ENCODE measurements at regions not wholly inside any gene's neighbourhood (a gene's known extent, or its start where the extent isn't known, plus 50 kb on each side); places are given as distances from the start of the nearest gene placed in this dataset.

DNA sequence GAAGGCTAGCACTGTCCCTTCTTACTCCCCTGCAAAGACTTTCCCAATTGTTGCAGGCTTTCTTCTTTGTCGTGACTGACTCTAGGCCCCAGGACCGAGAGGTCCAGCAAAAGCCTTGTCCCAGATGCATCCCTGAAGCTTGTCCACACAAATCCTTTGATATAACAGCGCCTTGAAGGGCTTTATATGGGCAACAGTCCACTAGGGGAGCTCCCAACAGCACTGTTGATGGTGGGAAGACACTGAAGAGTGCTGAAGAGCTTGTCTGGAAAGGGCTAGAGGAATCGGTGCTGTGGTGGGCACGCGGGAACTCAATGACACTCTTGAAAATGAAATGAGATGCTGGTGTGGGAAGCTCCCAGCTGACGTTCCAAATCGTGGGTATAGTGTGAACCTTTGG is 316.1 kb upstream of the CDH4 start:
- H3K9me3 ChIP-seq (replicated peaks; ENCODE audit: low read length) = no peaks in the 10 kb centered on the region

DNA sequence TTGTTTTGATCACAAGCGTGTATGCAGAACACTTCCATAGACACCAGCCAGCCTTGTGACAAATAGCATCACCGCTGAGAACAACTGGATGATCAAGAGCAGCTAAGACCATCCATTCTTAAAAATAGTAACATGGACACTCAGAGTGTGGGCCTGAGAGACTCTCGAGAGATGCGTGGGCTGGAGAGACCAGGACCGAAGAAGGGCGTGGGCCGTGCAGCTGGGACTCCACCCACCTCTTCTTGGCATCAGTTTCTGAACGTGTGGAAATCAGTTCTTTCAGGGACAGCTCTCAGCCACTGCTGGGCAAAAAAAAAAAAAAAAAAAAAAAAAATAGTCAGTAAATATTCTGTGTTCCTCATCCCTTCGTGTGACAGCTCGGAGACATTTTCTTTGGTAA is 314.5 kb upstream of the CDH4 start:
- H3K4me2 ChIP-seq (ENCODE audit: low read length) = no peak overlapping the region
- no peaks in the 10 kb centered on the region for H3K9me3 ChIP-seq (replicated peaks; ENCODE audit: low read length)
- H3K4me3 ChIP-seq (ENCODE audit: low read length) = no peak overlapping the region
- H3K4me1 ChIP-seq (ENCODE audit: control insufficient read depth, insufficient read depth, low read length) = no peaks in the 10 kb centered on the region
- H3K27me3 ChIP-seq (ENCODE audit: control insufficient read depth, insufficient read depth, low read length) = peaks cover 72% of the 10 kb centered on the region
- H3K36me3 ChIP-seq (ENCODE audit: insufficient read depth, low read length) = no peaks in the 10 kb centered on the region
- H3K9ac ChIP-seq (ENCODE audit: low read depth, low read length) = no peak overlapping the region

More for the DNA sequence above, 316.1 kb upstream of the CDH4 start:
- Histone ChIP-seq H3K9ac (ENCODE audit: low read depth, low read length) (no peak overlapping the region), H3K4me2 (ENCODE audit: low read length) (no peak overlapping the region), H3K36me3 (ENCODE audit: insufficient read depth, low read length) (no peaks in the 10 kb centered on the region), H3K4me3 (ENCODE audit: low read length) (no peak overlapping the region), H3K4me1 (ENCODE audit: control insufficient read depth, insufficient read depth, low read length) (no peaks in the 10 kb centered on the region), H3K27me3 (ENCODE audit: control insufficient read depth, insufficient read depth, low read length) (peaks cover 79% of the 10 kb centered on the region)

DNA sequence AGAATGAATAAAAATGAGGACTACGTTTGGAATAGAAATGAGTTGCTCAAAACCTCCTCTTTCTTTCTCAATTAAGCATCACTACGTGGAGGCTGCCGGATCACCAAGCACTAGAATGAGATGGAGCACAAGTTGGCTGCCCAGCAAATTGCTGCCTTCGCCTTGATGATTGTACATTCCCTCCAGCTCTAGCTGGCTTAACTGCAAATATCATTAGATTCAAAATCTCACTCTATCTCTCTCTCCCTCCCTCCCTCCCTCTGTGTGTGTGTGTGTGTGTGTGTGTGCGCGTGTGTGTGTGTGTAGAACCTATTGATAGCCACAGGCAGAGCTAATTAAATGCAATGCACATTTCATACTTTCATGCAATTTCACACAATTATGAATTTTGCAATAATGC is 310.7 kb upstream of the CDH4 start:
- Histone ChIP-seq H3K9ac (ENCODE audit: low read depth, low read length) (no peak overlapping the region), H3K9me3 (replicated peaks; ENCODE audit: low read length) (no peaks in the 10 kb centered on the region), H3K4me3 (ENCODE audit: low read length) (no peak overlapping the region)

DNA sequence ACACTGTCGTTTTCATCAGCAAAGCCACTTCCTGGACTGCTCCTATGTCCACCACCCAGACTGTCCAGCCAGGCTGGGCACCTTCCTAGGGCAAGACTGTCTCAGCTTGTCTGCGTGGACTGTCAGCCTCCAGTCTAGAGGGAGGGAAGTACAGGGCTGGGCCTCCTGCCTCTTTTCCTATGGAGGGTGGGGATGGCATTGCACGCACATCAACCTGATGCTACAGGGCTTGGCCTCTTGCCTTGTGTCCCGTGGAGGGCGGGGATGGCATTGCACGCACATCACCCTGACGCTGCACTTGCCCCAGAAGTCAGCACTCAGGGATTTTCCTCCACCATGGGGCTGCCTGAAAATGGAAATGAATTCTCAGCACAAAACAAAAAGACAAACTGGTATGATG is 304.2 kb upstream of the CDH4 start:
- peaks cover 45% of the 10 kb centered on the region for H3K27me3 ChIP-seq (ENCODE audit: control insufficient read depth, insufficient read depth, low read length)
- no peaks in the 10 kb centered on the region for H3K9me3 ChIP-seq (replicated peaks; ENCODE audit: low read length)
- H3K4me1 ChIP-seq (ENCODE audit: control insufficient read depth, insufficient read depth, low read length) = no peaks in the 10 kb centered on the region
- H3K4me2 ChIP-seq (ENCODE audit: low read length) = no peak overlapping the region
- H3K4me3 ChIP-seq (ENCODE audit: low read length) = no peak overlapping the region
- no peak overlapping the region for H3K9ac ChIP-seq (ENCODE audit: low read depth, low read length)
- no peaks in the 10 kb centered on the region for H3K36me3 ChIP-seq (ENCODE audit: insufficient read depth, low read length)

More for the DNA sequence above, 310.7 kb upstream of the CDH4 start:
- no peak overlapping the region for H3K4me2 ChIP-seq (ENCODE audit: low read length)
- no peaks in the 10 kb centered on the region for H3K36me3 ChIP-seq (ENCODE audit: insufficient read depth, low read length)
- H3K27me3 ChIP-seq (ENCODE audit: control insufficient read depth, insufficient read depth, low read length) = peaks cover 61% of the 10 kb centered on the region
- H3K4me1 ChIP-seq (ENCODE audit: control insufficient read depth, insufficient read depth, low read length) = no peaks in the 10 kb centered on the region

DNA sequence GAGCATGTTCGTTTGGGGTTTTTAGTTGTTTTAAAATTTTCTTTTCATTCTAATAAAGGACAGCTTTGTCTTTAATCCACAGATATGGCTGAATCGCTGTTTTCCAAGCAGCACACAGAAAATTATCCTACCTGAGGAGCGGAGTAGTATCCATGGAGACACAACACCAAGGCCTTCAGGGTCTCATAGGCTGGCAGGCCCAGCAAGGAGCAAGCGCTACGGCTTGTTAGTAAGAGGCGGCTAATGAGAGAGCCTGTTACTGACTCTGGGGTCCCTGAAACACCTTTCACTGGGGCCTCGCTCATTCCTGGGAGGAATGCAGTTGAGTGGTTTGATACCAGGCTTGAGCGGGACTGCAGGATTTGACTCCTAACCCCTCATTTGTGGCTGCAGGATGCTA is 303.8 kb upstream of the CDH4 start:
- Histone ChIP-seq H3K4me3 (ENCODE audit: low read length) (no peak overlapping the region), H3K36me3 (ENCODE audit: insufficient read depth, low read length) (no peaks in the 10 kb centered on the region), H3K9ac (ENCODE audit: low read depth, low read length) (no peak overlapping the region), H3K27me3 (ENCODE audit: control insufficient read depth, insufficient read depth, low read length) (peaks cover 47% of the 10 kb centered on the region), H3K4me1 (ENCODE audit: control insufficient read depth, insufficient read depth, low read length) (no peaks in the 10 kb centered on the region), H3K9me3 (replicated peaks; ENCODE audit: low read length) (no peaks in the 10 kb centered on the region), H3K4me2 (ENCODE audit: low read length) (no peak overlapping the region)

DNA sequence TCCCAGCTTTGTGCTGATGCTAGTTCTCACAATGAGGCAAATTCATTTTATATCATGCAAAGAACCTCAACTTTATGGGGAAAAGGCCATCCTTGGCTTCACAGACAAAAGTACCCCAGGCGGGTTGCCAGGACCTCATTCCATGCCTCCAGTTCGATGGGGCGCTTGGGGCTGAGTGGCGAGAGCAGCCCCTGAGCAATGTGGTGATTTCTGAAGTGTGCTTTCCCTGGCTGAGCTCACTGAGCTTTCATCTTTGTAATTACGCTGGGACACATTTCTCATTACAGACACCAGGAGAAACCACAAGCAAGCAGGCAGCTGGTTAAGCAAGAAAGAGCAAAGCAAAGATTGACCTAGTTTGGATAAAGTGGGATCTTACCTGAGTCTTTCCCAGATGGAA is 301.5 kb upstream of the CDH4 start:
- peaks cover 53% of the 10 kb centered on the region for H3K27me3 ChIP-seq (ENCODE audit: control insufficient read depth, insufficient read depth, low read length)
- no peaks in the 10 kb centered on the region for H3K9me3 ChIP-seq (replicated peaks; ENCODE audit: low read length)
- no peaks in the 10 kb centered on the region for H3K36me3 ChIP-seq (ENCODE audit: insufficient read depth, low read length)
- no peak overlapping the region for H3K4me3 ChIP-seq (ENCODE audit: low read length)
- no peak overlapping the region for H3K9ac ChIP-seq (ENCODE audit: low read depth, low read length)
- H3K4me2 ChIP-seq (ENCODE audit: low read length) = no peak overlapping the region
- no peaks in the 10 kb centered on the region for H3K4me1 ChIP-seq (ENCODE audit: control insufficient read depth, insufficient read depth, low read length)

DNA sequence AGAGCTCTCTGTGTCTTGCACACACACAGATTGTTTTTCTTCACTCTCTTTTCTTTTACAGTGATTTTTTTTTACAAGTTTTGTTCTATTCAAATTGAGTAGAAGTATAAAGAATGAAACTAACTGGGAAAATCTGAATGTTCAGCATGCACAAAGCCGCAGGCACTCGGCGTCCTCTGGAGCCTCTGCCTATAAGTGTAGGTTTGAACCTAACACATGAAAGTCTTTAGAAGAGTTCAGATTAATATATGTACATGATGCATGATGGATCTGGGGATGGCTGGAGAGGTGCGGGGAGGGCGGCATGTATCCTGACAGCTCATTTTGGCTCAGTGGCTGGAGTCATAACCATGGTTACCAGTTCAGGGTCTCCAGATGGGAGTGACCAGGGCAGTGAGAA is 301.1 kb upstream of the CDH4 start:
- H3K4me3 ChIP-seq (ENCODE audit: low read length) = no peak overlapping the region
- H3K36me3 ChIP-seq (ENCODE audit: insufficient read depth, low read length) = no peaks in the 10 kb centered on the region
- H3K9me3 ChIP-seq (replicated peaks; ENCODE audit: low read length) = no peaks in the 10 kb centered on the region
- H3K27me3 ChIP-seq (ENCODE audit: control insufficient read depth, insufficient read depth, low read length) = peaks cover 52% of the 10 kb centered on the region
- no peak overlapping the region for H3K4me2 ChIP-seq (ENCODE audit: low read length)
- H3K9ac ChIP-seq (ENCODE audit: low read depth, low read length) = no peak overlapping the region
- H3K4me1 ChIP-seq (ENCODE audit: control insufficient read depth, insufficient read depth, low read length) = no peaks in the 10 kb centered on the region

DNA sequence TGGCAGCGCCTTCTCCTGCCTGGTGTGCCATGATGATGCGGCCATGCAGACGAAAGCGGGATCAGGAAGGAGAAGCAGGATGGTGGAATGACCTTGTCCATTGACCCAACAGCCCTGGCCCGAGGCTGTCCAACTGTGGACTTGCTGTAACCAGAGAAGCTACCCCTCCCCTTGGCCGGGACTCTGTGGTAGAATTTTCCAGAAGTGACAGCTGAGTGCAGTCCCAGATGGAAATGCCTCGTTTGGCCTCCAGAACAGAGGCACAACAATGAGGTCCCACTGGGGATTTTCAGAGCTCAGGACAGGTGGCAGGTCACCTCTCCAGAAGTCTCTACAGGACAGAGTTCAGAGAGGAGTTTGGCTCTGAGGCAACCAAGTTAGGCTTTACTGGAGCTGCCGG is 299.2 kb upstream of the CDH4 start:
- Histone ChIP-seq H3K36me3 (ENCODE audit: insufficient read depth, low read length) (no peaks in the 10 kb centered on the region), H3K4me3 (ENCODE audit: low read length) (no peak overlapping the region), H3K4me1 (ENCODE audit: control insufficient read depth, insufficient read depth, low read length) (no peaks in the 10 kb centered on the region), H3K9me3 (replicated peaks; ENCODE audit: low read length) (no peaks in the 10 kb centered on the region), H3K27me3 (ENCODE audit: control insufficient read depth, insufficient read depth, low read length) (peaks cover 52% of the 10 kb centered on the region), H3K9ac (ENCODE audit: low read depth, low read length) (no peak overlapping the region), H3K4me2 (ENCODE audit: low read length) (no peak overlapping the region)

DNA sequence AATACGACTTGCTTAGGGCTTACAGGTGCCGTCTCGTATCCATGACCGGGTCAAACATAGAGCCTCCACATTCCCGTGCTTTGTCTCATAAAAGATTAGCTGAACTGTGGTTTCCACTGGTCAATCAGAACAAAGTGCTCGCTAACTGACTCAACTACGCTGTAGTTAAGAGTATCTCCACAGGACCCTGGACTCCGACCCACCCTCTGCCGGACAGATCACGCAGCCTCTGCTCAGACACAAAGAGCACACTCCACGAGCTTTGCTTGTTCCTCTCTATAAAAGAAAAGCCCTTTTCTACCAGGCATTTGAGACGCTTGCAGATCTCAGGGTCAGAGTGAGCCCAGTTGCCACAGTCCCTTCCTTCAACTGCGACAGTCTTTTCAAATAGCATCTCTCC is 298.7 kb upstream of the CDH4 start:
- Histone ChIP-seq H3K27me3 (ENCODE audit: control insufficient read depth, insufficient read depth, low read length) (peaks cover 52% of the 10 kb centered on the region), H3K36me3 (ENCODE audit: insufficient read depth, low read length) (no peaks in the 10 kb centered on the region), H3K9me3 (replicated peaks; ENCODE audit: low read length) (no peaks in the 10 kb centered on the region), H3K4me3 (ENCODE audit: low read length) (no peak overlapping the region), H3K9ac (ENCODE audit: low read depth, low read length) (no peak overlapping the region), H3K4me2 (ENCODE audit: low read length) (no peak overlapping the region), H3K4me1 (ENCODE audit: control insufficient read depth, insufficient read depth, low read length) (no peaks in the 10 kb centered on the region)

DNA sequence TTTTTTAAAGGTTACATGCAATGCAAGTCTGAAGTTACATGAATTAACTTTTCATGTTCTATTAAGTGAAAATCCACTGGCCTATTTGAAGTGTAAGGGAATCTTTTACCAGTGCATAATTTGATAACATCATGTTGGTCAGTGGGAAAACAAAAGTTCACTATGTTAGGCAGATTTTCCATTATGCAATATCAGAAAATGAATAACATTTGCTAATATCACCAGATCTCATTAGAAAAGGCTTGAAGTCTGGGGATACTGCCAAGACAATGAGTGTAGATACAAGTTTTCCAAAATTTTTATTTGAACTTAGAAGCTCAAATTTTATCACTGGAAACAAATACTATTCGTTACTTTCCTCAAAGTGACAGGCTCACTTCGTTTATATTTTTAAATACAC is 296.4 kb upstream of the CDH4 start:
- peaks cover 52% of the 10 kb centered on the region for H3K27me3 ChIP-seq (ENCODE audit: control insufficient read depth, insufficient read depth, low read length)
- H3K4me2 ChIP-seq (ENCODE audit: low read length) = no peak overlapping the region
- no peaks in the 10 kb centered on the region for H3K4me1 ChIP-seq (ENCODE audit: control insufficient read depth, insufficient read depth, low read length)
- H3K36me3 ChIP-seq (ENCODE audit: insufficient read depth, low read length) = no peaks in the 10 kb centered on the region
- no peaks in the 10 kb centered on the region for H3K9me3 ChIP-seq (replicated peaks; ENCODE audit: low read length)
- no peak overlapping the region for H3K9ac ChIP-seq (ENCODE audit: low read depth, low read length)
- no peak overlapping the region for H3K4me3 ChIP-seq (ENCODE audit: low read length)

DNA sequence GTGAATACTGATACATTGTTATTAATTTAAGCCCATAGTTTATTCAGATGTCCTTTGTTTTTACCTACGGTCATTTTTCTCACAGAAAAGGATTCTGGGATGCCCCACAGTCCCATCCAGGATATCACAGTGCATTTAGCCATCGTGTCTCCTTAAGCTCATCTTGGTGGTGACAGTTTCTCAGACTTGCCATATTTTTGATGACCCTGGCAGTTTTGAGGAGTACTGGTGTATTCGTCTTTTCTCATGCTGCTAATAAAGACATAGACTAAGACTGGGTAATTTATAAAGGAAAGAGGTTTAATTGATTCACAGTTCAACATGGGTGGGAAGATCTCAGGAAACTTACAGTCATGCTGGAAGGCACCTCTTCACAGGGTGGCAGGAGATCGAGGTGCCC is 295.9 kb upstream of the CDH4 start:
- Histone ChIP-seq H3K4me1 (ENCODE audit: control insufficient read depth, insufficient read depth, low read length) (no peaks in the 10 kb centered on the region), H3K27me3 (ENCODE audit: control insufficient read depth, insufficient read depth, low read length) (peaks cover 48% of the 10 kb centered on the region), H3K36me3 (ENCODE audit: insufficient read depth, low read length) (no peaks in the 10 kb centered on the region), H3K9ac (ENCODE audit: low read depth, low read length) (no peak overlapping the region), H3K4me3 (ENCODE audit: low read length) (no peak overlapping the region), H3K4me2 (ENCODE audit: low read length) (no peak overlapping the region), H3K9me3 (replicated peaks; ENCODE audit: low read length) (no peaks in the 10 kb centered on the region)

DNA sequence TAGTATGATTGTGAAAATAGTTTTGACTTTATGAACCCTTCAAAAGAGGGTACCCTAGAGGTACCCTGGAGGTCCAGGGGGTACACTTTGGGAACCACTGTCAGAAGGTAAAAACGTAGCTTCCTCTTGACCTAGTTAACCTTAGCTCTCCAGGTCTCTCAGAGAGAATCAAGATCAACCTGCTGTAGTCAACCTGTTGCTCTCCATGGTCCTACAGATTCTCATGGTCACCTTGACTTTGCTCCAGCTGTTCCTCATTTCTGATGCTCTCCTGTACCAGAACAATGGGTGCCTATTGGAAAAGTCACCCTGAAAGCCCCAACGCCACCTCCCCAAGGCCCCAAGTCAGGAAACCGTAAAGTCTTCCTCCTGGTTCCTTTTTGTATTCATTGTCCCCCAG is 294.4 kb upstream of the CDH4 start:
- Histone ChIP-seq H3K27me3 (ENCODE audit: control insufficient read depth, insufficient read depth, low read length) (peaks cover 44% of the 10 kb centered on the region), H3K9me3 (replicated peaks; ENCODE audit: low read length) (no peaks in the 10 kb centered on the region), H3K4me1 (ENCODE audit: control insufficient read depth, insufficient read depth, low read length) (no peaks in the 10 kb centered on the region), H3K36me3 (ENCODE audit: insufficient read depth, low read length) (no peaks in the 10 kb centered on the region), H3K9ac (ENCODE audit: low read depth, low read length) (no peak overlapping the region), H3K4me3 (ENCODE audit: low read length) (no peak overlapping the region), H3K4me2 (ENCODE audit: low read length) (no peak overlapping the region)
